Adrenal gland (tissue), 5 donors: ENCODE measurements at regions not wholly inside any gene's neighbourhood (a gene's known extent, or its start where the extent isn't known, plus 50 kb on each side); places are given as distances from the start of the nearest gene placed in this dataset.

Source experiments
- POLR2A ChIP-seq, 2 donors: fragments of 450-650 bp; IDR thresholded peaks; one replicate each; pipeline ENCODE4 v1.6.1; 2017; ENCODE audit warnings: antibody characterized with exemption in 2 of 2, mild to moderate bottlenecking in 2 of 2, moderate library complexity in 1 of 2
- TF ChIP-seq, protein P1 (sequence below), 6 experiments: fragments of 450-650 bp in 4 of 6; fragments of 200-600 bp in 2 of 6; sonication (generic) in 1 of 6; IDR thresholded peaks; 1 replicate in 5 of 6; 2 replicates in 1 of 6; pipeline versions ENCODE4 v1.5.1 to v1.8.0; 2016 to 2021; ENCODE audit warnings: antibody characterized with exemption in 6 of 6, mild to moderate bottlenecking in 2 of 6, moderate library complexity in 1 of 6
- donor health status: DM: no; HTN: no; CAD: no.

GRCh38 chr10:29144126-29144525 lies 144.7 kb upstream of the LYZL1 start:
- TF ChIP-seq, protein P1, sequence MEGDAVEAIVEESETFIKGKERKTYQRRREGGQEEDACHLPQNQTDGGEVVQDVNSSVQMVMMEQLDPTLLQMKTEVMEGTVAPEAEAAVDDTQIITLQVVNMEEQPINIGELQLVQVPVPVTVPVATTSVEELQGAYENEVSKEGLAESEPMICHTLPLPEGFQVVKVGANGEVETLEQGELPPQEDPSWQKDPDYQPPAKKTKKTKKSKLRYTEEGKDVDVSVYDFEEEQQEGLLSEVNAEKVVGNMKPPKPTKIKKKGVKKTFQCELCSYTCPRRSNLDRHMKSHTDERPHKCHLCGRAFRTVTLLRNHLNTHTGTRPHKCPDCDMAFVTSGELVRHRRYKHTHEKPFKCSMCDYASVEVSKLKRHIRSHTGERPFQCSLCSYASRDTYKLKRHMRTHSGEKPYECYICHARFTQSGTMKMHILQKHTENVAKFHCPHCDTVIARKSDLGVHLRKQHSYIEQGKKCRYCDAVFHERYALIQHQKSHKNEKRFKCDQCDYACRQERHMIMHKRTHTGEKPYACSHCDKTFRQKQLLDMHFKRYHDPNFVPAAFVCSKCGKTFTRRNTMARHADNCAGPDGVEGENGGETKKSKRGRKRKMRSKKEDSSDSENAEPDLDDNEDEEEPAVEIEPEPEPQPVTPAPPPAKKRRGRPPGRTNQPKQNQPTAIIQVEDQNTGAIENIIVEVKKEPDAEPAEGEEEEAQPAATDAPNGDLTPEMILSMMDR (IDR thresholded peaks at IDR 0.05): no peak
- TF ChIP-seq POLR2A (IDR thresholded peaks at IDR 0.05): no peak
